Type B pancreatic cell (in vitro differentiated cells): ENCODE measurements at regions not wholly inside any gene's neighbourhood (a gene's known extent, or its start where the extent isn't known, plus 50 kb on each side); places are given as distances from the start of the nearest gene placed in this dataset.

Experiments
- DNase-seq: peaks from one replicate; pipeline ENCODE4 v3.0.0; 2021; ENCODE audit warnings: mixed read lengths; ENCODE audit not compliant: unreplicated experiment; ENCODE audit errors: extremely low spot score
- H3K27ac Mint-ChIP-seq: 2 replicates; pipeline ENCODE4 v1.8.0; 2021; ENCODE audit warnings: mild to moderate bottlenecking, mixed read lengths
- H3K27me3 Mint-ChIP-seq: 2 replicates; pipeline ENCODE4 v1.8.0; 2021; ENCODE audit warnings: mixed read lengths
- H3K36me3 Mint-ChIP-seq: 2 replicates; pipeline ENCODE4 v1.8.0; 2021; ENCODE audit warnings: mixed read lengths
- H3K4me1 Mint-ChIP-seq: one replicate; pipeline ENCODE4 v1.8.0; 2021; ENCODE audit warnings: mixed read lengths; ENCODE audit not compliant: unreplicated experiment
- H3K4me3 Mint-ChIP-seq: 2 replicates; pipeline ENCODE4 v1.8.0; 2021; ENCODE audit warnings: mild to moderate bottlenecking, mixed read lengths
- H3K9me3 Mint-ChIP-seq: 2 replicates; pipeline ENCODE4 v1.8.0; 2021; ENCODE audit warnings: mixed read lengths
- CTCF ChIP-seq: fragments of 200-600 bp; sonication (generic); conservative IDR thresholded peaks from 2 replicates; pipeline ENCODE4 v1.5.0; 2021; ENCODE audit warnings: antibody characterized with exemption, mild to moderate bottlenecking

- no peaks in the 10 kb centered on the region for H3K4me1 Mint-ChIP-seq
- no peak overlapping the region for H3K4me3 Mint-ChIP-seq
- TF ChIP-seq CTCF, result no peak
- peaks cover 5% of the 10 kb centered on the region for H3K27me3 Mint-ChIP-seq
- H3K9me3 Mint-ChIP-seq, result peaks cover 5% of the 10 kb centered on the region
- no peak for DNase-seq
- no peaks in the 10 kb centered on the region for H3K36me3 Mint-ChIP-seq
- no peak overlapping the region for H3K27ac Mint-ChIP-seq
Observed at GRCh38 chr17:52495646-52496045, 337.1 kb upstream of the CA10 start.

- DNase-seq, result no peak
- no peaks in the 10 kb centered on the region for H3K36me3 Mint-ChIP-seq
- H3K9me3 Mint-ChIP-seq, result no peaks in the 10 kb centered on the region
- H3K27me3 Mint-ChIP-seq, result no peaks in the 10 kb centered on the region
- no peak overlapping the region for H3K4me3 Mint-ChIP-seq
- no peak overlapping the region for H3K27ac Mint-ChIP-seq
- no peaks in the 10 kb centered on the region for H3K4me1 Mint-ChIP-seq
- TF ChIP-seq CTCF, result no peak
Observed at GRCh38 chr17:52482271-52482670, 323.8 kb upstream of the CA10 start.

GRCh38 chr17:52477824-52478699, 319.5 kb upstream of the CA10 start:
- H3K27me3 Mint-ChIP-seq, result no peaks in the 10 kb centered on the region
- H3K9me3 Mint-ChIP-seq, result no peaks in the 10 kb centered on the region
- no peak overlapping the region for H3K4me3 Mint-ChIP-seq
- no peaks in the 10 kb centered on the region for H3K36me3 Mint-ChIP-seq
- no peaks in the 10 kb centered on the region for H3K4me1 Mint-ChIP-seq
- TF ChIP-seq CTCF, result no peak
- no peak overlapping the region for H3K27ac Mint-ChIP-seq
- DNase-seq, result no peak

- Mint-ChIP-seq H3K27me3 (peaks cover 4% of the 10 kb centered on the region), H3K27ac (no peak overlapping the region), H3K4me1 (no peaks in the 10 kb centered on the region), H3K9me3 (no peaks in the 10 kb centered on the region), H3K36me3 (no peaks in the 10 kb centered on the region), H3K4me3 (no peak overlapping the region)
- TF ChIP-seq CTCF, result no peak
- DNase-seq, result no peak
Observed at GRCh38 chr17:52476638-52477313, 318.3 kb upstream of the CA10 start.

GRCh38 chr17:52470553-52470952, 312.0 kb upstream of the CA10 start:
- Mint-ChIP-seq H3K9me3 (no peaks in the 10 kb centered on the region), H3K27ac (no peak overlapping the region), H3K4me3 (no peak overlapping the region), H3K4me1 (no peaks in the 10 kb centered on the region), H3K27me3 (peaks cover 10% of the 10 kb centered on the region), H3K36me3 (no peaks in the 10 kb centered on the region)
- no peak for DNase-seq
- TF ChIP-seq CTCF, result no peak
